ENCODE measurements at regions not wholly inside any gene's neighbourhood (a gene's known extent, or its start where the extent isn't known, plus 50 kb on each side); places are given as distances from the start of the nearest gene placed in this dataset.

GRCh38 chr2:172204762-172205161 lies 102.1 kb upstream of the DLX2 start:
- no peak for DNase-seq

- no peak for DNase-seq
Measured at GRCh38 chr2:172205292-172205691, 102.6 kb upstream of the DLX2 start.

- no peak for DNase-seq
Measured at GRCh38 chr2:172207911-172208310, 105.2 kb upstream of the DLX2 start.

GRCh38 chr2:172208791-172209325 lies 106.2 kb upstream of the DLX2 start:
- no peak for DNase-seq

- no peak for DNase-seq
Measured at GRCh38 chr2:172210599-172210998, 107.9 kb upstream of the DLX2 start.

- DNase-seq: no peak
Measured at GRCh38 chr2:172211512-172211911, 108.8 kb upstream of the DLX2 start.

- DNase-seq: no peak
Measured at GRCh38 chr2:172213116-172213860, 110.6 kb upstream of the DLX2 start.

GRCh38 chr2:172214252-172214651 lies 111.6 kb upstream of the DLX2 start:
- DNase-seq: no peak

GRCh38 chr2:172215172-172215935 lies 112.7 kb upstream of the DLX2 start:
- DNase-seq: no peak

- no peak for DNase-seq
Measured at GRCh38 chr2:172215936-172216335, 113.2 kb upstream of the DLX2 start.

GRCh38 chr2:172216477-172216876 lies 113.8 kb upstream of the DLX2 start:
- no peak for DNase-seq

- DNase-seq: no peak
Measured at GRCh38 chr2:172219201-172219600, 116.5 kb upstream of the DLX2 start.

- DNase-seq: no peak
Measured at GRCh38 chr2:172220121-172220520, 117.4 kb upstream of the DLX2 start.

- no peak for DNase-seq
Measured at GRCh38 chr2:172223601-172224054, 120.9 kb upstream of the DLX2 start.

GRCh38 chr2:172225786-172226185 lies 123.1 kb upstream of the DLX2 start:
- DNase-seq: no peak

GRCh38 chr2:172226244-172227061 lies 123.8 kb upstream of the DLX2 start:
- DNase-seq: no peak

GRCh38 chr2:172227719-172228118 lies 125.0 kb upstream of the DLX2 start:
- DNase-seq: no peak

GRCh38 chr2:172228177-172228808 lies 125.6 kb upstream of the DLX2 start:
- no peak for DNase-seq

GRCh38 chr2:172229125-172229524 lies 126.4 kb upstream of the DLX2 start:
- no peak for DNase-seq

GRCh38 chr2:172230332-172230888 lies 127.7 kb upstream of the DLX2 start:
- DNase-seq: no peak

GRCh38 chr2:172230889-172231401 lies 128.2 kb upstream of the DLX2 start:
- DNase-seq: no peak

GRCh38 chr2:172231508-172231907 lies 128.8 kb upstream of the DLX2 start:
- no peak for DNase-seq

Measured in NCI-H2029 (cell line).